DMS53 (cell line): ENCODE measurements at regions not wholly inside any gene's neighbourhood (a gene's known extent, or its start where the extent isn't known, plus 50 kb on each side); places are given as distances from the start of the nearest gene placed in this dataset.

ENCODE experiments used
- DNase-seq: peaks from one replicate; lab custom pipeline; 2025; lab: John Stamatoyannopoulos, UW

- peak; percentile 58 for DNase-seq
Measured at GRCh38 chr10:132467464-132468149, 70.0 kb upstream of the INPP5A start.

- no peak for DNase-seq
Measured at GRCh38 chr10:132468216-132468615, 69.4 kb upstream of the INPP5A start.

GRCh38 chr10:132468651-132469050, 68.9 kb upstream of the INPP5A start:
- DNase-seq: no peak

- DNase-seq: no peak
Measured at GRCh38 chr10:132469197-132469884, 68.2 kb upstream of the INPP5A start.

DNA sequence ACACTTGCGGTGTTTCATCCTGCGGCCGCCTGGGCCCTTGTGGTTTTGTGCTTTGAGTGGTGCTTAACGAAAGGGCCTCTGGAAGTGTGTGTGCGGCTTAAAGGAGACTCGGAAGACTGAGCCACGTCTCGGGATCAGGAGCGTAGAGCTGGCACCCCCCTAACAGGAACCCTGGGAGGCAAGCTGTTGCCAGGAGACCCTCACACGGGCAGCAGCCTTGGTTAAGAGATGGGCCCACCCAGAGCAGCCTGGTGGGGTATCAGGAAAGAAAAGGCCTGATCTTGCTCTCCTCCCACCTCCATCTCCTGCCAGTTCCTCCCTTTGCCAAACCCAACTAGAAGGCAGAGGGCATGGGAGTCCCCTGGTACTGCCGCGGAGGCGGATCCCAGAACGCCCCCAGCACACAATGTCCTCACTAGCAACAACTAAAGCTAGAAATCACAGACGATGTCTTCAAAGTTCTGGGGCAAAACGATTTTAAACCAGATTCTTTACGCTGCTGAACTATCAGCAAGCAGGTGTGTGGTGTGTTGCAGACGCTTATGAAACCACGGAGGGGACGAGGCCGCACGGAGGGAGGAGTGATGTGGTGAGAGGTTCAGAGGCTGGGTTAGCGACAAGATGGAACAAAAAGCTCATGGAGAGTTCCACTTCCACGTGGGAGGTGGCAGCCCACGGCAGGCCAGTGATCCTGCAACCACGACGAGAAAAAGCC, 67.0 kb upstream of the INPP5A start:
- no peak for DNase-seq

DNA sequence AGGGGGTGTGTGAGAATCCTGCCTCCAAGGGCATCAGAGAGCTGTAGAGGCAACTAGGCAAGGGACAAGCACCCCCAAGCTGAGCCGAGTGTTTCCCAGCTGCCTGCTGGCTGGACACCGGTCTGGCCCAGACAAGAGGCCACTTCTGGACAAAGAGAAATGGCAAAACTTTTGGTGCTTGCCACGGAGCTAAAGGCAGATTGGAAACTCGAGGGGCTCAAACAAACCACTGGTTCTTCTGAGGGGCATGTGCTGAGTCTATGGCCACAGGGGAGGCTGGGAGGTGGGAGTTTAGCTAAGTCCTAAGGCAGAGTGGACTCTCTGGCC, 66.5 kb upstream of the INPP5A start:
- DNase-seq: no peak

DNA sequence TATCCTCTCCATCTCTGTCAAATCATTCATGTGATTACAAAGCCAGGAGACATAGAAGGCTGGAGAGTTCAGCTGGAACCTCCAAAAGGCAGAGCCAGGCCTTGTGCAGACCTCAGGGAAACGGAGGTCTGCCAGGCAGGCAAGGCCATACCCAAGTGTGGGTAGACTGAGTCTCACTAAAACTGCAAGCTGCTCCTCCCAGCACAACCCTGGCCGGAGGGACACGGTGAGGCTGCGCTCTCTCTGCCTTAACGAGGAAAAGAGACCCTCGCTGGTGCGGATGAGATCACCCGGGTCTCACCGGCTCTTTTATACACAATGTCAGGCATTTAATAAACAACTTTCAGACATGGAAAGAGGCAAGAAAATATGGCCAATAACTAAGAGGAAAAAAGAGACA, 66.1 kb upstream of the INPP5A start:
- DNase-seq: no peak

DNA sequence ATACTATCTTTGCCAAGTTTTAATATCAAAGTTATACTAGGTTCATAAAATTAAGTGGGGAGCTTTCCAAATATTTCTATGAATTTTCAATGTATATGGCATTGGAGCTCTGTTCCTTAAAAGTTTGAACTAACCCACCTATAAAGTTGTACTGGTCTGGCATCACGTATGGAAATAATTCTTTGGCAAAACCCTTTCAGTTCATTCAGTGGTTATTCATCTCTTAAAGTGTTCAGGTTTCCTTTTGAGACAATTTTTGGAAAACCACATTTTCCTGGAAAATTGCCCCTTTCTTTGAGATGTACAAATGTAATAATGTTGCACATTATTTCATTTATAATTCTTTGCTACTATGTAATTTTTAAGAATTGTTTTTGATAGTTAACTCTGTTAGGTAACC, 62.5 kb upstream of the INPP5A start:
- DNase-seq: no peak

DNA sequence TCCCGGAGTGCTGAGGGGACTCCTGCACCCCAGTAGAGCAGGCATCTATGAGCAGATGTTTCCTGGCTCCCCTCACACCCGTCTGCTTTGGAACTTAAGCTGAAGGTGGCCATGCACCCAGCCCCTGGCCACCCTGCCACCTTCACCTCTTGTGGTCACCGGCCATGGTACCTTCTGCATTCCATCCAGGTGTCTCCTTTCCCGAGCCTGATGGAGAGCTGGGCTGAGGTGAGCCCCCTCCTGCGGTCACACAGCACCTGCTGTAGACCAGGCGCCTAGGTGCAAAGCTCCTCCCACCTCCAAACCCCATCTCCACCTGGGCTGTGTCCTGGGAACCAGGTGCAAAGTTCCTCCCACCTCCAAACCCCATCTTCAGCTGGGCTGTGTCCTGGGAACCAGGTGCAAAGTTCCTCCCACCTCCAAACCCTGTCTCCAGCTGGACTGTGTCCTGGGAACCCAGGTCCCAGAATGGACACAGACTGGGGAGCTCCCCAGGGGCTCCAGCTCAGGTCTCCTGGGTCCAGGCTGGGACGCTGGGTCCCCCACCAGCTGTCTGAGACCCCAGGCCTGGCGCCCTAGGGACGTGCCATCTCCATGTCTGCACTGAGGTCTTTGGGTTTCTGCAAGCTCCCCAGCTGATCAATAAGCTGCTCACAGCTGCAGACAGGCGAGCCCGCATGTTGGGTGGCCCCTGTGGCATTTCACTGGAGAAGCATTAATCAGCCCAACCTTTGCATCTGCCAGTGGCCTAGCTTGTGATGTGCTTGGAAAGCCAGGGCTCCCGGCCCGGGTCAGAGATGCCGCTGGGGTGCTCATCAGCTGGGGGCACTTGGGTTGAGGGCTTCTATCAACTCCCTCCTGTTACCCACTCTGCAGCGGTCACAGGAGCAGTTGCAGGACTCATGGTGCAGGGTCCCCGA, 61.2 kb upstream of the INPP5A start:
- no peak for DNase-seq

GRCh38 chr10:132477066-132477397, 60.6 kb upstream of the INPP5A start:
- no peak for DNase-seq

- no peak for DNase-seq
Measured at GRCh38 chr10:132477398-132478340, 59.9 kb upstream of the INPP5A start.

GRCh38 chr10:132478341-132479023, 59.1 kb upstream of the INPP5A start:
- no peak for DNase-seq

- no peak for DNase-seq
Measured at GRCh38 chr10:132479024-132479602, 58.5 kb upstream of the INPP5A start.

GRCh38 chr10:132479603-132480221, 57.9 kb upstream of the INPP5A start:
- DNase-seq: no peak

- DNase-seq: no peak
Measured at GRCh38 chr10:132480356-132480755, 57.2 kb upstream of the INPP5A start.

DNA sequence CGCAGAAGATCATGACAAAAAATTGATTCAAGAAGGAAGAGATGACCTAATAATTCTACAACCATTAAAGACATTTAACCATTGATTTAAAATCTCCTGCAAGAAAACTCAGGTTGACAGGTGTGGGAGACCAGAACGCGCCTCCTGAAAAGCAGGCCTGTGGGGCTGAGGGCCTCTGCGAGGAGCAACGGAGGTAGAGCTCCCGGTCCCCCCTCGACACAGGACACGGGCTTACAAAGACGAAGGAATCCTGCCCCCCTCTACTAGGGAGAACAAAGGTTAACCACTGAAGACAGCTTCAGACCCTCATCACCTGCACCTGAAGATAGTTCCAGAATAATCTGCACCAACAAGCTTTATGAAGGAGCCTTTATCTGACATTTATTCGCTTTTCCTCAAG, 55.9 kb upstream of the INPP5A start:
- no peak for DNase-seq

DNA sequence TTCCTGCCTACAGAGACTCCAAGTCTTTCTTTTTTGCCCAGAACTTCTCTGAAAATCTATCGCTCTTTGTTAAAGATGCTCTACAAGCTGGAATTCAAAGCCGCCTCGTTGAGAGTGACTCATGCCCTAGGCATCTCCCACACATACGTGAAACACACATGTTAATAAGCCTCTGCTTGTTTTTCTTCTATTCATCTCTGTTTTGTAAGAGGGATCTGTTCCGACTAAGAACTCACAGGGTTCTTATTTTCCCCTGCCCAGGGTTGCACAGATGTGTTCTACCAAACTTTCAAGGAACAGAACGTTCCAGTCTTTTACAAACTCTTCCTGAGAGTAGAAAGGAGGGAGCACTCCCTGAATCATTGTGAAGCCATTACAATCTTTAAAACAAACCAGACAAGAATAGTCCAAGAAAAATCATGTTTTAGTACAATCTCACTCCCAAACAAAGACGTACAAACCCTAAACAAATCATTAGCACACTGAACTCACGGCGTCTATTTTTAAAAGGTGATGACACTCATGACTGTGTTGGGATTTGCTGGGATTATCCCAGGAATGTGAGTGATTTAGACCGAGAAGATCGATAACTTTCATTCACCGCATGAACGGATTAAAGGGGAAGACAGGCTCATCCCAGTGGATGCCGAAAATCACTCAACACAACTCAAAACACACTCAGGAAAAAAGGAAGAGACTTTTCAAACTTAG, 55.3 kb upstream of the INPP5A start:
- DNase-seq: peak; percentile 14

DNA sequence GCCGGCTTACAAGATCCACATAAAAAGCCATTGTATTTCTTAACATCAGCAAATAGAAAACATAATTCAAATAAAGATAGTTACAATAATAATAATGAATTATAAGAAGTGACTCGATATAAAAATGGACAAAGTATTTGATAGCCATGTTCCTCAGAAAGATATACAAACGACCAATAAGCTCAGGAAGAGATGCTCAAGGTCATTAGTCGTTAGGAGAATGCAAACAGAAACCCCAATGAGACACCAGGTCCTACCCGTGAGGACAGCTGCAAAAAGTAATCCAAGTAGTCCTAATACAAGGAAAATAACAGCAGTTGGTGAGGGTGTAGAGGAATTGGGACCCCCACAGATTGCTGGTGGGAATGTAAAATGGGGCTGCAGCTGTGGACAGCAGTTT, 54.2 kb upstream of the INPP5A start:
- no peak for DNase-seq

DNA sequence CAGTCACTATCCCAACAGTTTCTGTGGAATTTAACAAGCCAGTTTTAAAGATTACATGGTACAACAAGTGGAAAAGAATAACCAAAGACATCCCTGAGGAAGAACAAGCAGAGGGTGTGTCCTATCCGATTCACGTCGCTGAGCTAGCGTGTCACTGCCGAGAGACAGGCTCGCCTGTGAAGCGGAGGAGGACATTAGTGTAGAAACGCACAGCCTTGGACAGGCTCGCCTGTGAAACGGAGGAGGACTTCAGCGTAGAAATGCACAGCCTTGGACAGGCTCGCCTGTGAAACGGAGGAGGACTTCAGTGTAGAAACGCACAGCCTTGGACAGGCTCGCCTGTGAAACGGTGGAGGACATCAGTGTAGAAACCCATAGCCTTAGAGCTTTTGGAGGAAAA, 52.7 kb upstream of the INPP5A start:
- no peak for DNase-seq
